ENCODE measurements at regions not wholly inside any gene's neighbourhood (a gene's known extent, or its start where the extent isn't known, plus 50 kb on each side); places are given as distances from the start of the nearest gene placed in this dataset.

- WGBS = 67% methylated on average over 11 of the region's 11 CpGs
- TF ChIP-seq POLR2AphosphoS5 (IDR thresholded peaks at IDR 0.05) = no peak
- no peak for TF ChIP-seq CTCF (IDR thresholded peaks at IDR 0.05)
- TF ChIP-seq EP300 (IDR thresholded peaks at IDR 0.05) = no peak
- no peak for TF ChIP-seq POLR2A (IDR thresholded peaks at IDR 0.05; ENCODE audit: low read depth)
- H3K9me3 ChIP-seq = no peaks in the 10 kb centered on the region
- intact Hi-C loops (cut with DNase I) = no loop called here
- H3K27me3 ChIP-seq = no peaks in the 10 kb centered on the region
- peaks cover 0 to 3% (median 1%) of the 10 kb centered on the region in 4 donors for H3K4me1 ChIP-seq
- H3K27ac ChIP-seq (replicated peaks in 1 of 4) = no peak overlapping the region
- no peak overlapping the region for H3K4me3 ChIP-seq
- no peak for DNase-seq (ENCODE audit: extremely low spot score)
- no peaks in the 10 kb centered on the region for H3K36me3 ChIP-seq
Observed at GRCh38 chr1:14261395-14261794, 337.1 kb upstream of the KAZN start.

GRCh38 chr1:14262637-14263036 lies 335.8 kb upstream of the KAZN start:
- DNase-seq (ENCODE audit: extremely low spot score) = no peak

GRCh38 chr1:14263225-14263624 lies 335.3 kb upstream of the KAZN start:
- no peak for DNase-seq (ENCODE audit: extremely low spot score)
- Histone ChIP-seq H3K4me1 (peaks cover 0 to 3% (median 1%) of the 10 kb centered on the region in 4 donors), H3K4me3 (no peak overlapping the region), H3K9me3 (no peaks in the 10 kb centered on the region), H3K27ac (replicated peaks in 1 of 4) (no peak overlapping the region), H3K27me3 (no peaks in the 10 kb centered on the region), H3K36me3 (no peaks in the 10 kb centered on the region)
- WGBS = 79% methylated on average over 3 of the region's 3 CpGs
- intact Hi-C loops (cut with DNase I) = no loop called here
- TF ChIP-seq CTCF (IDR thresholded peaks at IDR 0.05) (no peak), POLR2A (IDR thresholded peaks at IDR 0.05; ENCODE audit: low read depth) (no peak), EP300 (IDR thresholded peaks at IDR 0.05) (no peak), POLR2AphosphoS5 (IDR thresholded peaks at IDR 0.05) (no peak)

More at GRCh38 chr1:14262637-14263036, 335.8 kb upstream of the KAZN start:
- 78% methylated on average over 8 of the region's 8 CpGs for WGBS
- Histone ChIP-seq H3K36me3 (no peaks in the 10 kb centered on the region), H3K4me1 (peaks cover 0 to 3% (median 1%) of the 10 kb centered on the region in 4 donors), H3K27ac (replicated peaks in 1 of 4) (no peak overlapping the region), H3K4me3 (no peak overlapping the region), H3K27me3 (no peaks in the 10 kb centered on the region), H3K9me3 (no peaks in the 10 kb centered on the region)
- intact Hi-C loops (cut with DNase I) = no loop called here
- TF ChIP-seq POLR2A (IDR thresholded peaks at IDR 0.05; ENCODE audit: low read depth) (no peak), POLR2AphosphoS5 (IDR thresholded peaks at IDR 0.05) (no peak), EP300 (IDR thresholded peaks at IDR 0.05) (no peak), CTCF (IDR thresholded peaks at IDR 0.05) (no peak)

- Histone ChIP-seq H3K9me3 (no peaks in the 10 kb centered on the region), H3K27ac (replicated peaks in 1 of 4) (no peak overlapping the region), H3K4me3 (no peak overlapping the region), H3K4me1 (peaks cover 0 to 3% (median 0%) of the 10 kb centered on the region in 4 donors), H3K36me3 (no peaks in the 10 kb centered on the region), H3K27me3 (no peaks in the 10 kb centered on the region)
- TF ChIP-seq EP300 (IDR thresholded peaks at IDR 0.05) (no peak), POLR2A (IDR thresholded peaks at IDR 0.05; ENCODE audit: low read depth) (no peak), POLR2AphosphoS5 (IDR thresholded peaks at IDR 0.05) (no peak), CTCF (IDR thresholded peaks at IDR 0.05) (no peak)
- intact Hi-C loops (cut with DNase I) = no loop called here
- no peak for DNase-seq (ENCODE audit: extremely low spot score)
- 71% methylated on average over 3 of the region's 3 CpGs for WGBS
Observed at GRCh38 chr1:14263671-14264070, 334.8 kb upstream of the KAZN start.

GRCh38 chr1:14265495-14265894 lies 333.0 kb upstream of the KAZN start:
- no peaks in the 10 kb centered on the region for H3K9me3 ChIP-seq
- no peaks in the 10 kb centered on the region for H3K4me1 ChIP-seq
- TF ChIP-seq POLR2AphosphoS5 (IDR thresholded peaks at IDR 0.05) (no peak), CTCF (IDR thresholded peaks at IDR 0.05) (no peak), EP300 (IDR thresholded peaks at IDR 0.05) (no peak), POLR2A (IDR thresholded peaks at IDR 0.05; ENCODE audit: low read depth) (no peak)
- no peak for DNase-seq (ENCODE audit: extremely low spot score)
- intact Hi-C loops (cut with DNase I) = no loop called here
- no peaks in the 10 kb centered on the region for H3K36me3 ChIP-seq
- no peak overlapping the region for H3K4me3 ChIP-seq
- no peaks in the 10 kb centered on the region for H3K27me3 ChIP-seq
- 63% methylated on average over 2 of the region's 2 CpGs for WGBS
- no peak overlapping the region for H3K27ac ChIP-seq (replicated peaks in 1 of 4)
